ENCODE measurements at regions not wholly inside any gene's neighbourhood (a gene's known extent, or its start where the extent isn't known, plus 50 kb on each side); places are given as distances from the start of the nearest gene placed in this dataset.

DNA sequence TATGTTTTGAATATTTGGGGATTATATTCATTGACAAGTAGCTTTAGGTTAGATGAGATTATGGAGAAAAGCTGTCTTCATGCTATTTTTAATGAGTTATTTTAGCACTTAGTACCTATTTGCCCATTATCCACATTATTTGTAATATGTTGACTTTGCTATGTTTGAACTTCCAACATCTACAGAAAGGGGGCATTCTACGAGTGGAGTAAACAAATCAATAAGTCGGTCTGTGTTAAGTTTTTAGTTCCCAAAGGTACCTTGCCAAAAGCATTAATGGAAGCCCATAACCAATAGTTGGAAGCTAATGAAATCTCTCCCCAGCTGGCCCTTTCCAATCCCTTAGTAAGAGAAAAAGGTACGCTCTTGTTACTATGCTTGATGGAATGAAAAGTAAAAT is 250.0 kb upstream of the E2F7 start:
- H3K9me3 Mint-ChIP-seq, result peaks cover 0 to 2% (median 0%) of the 10 kb centered on the region in 8 donors
- Histone ChIP-seq H3K9me3 (ENCODE audit: control insufficient read depth in 1 of 2, low read length in 2 of 2) (no peaks in the 10 kb centered on the region), H3K27me3 (ENCODE audit: insufficient read depth, low read length) (no peaks in the 10 kb centered on the region), H3K4me3 (ENCODE audit: low read length in 2 of 2) (no peak overlapping the region), H3K4me1 (ENCODE audit: insufficient read depth, low read length) (no peaks in the 10 kb centered on the region), H3K27ac (ENCODE audit: low read depth, low read length) (no peak overlapping the region), H3K36me3 (ENCODE audit: insufficient read depth, low read length) (no peaks in the 10 kb centered on the region)
- CTCF ChIA-PET (ENCODE audit: partially characterized antibody), result no interaction called here
- H3K4me3 Mint-ChIP-seq, result no peak overlapping the region
- H3K27ac Mint-ChIP-seq, result no peak overlapping the region
- no peak for DNase-seq
- POLR2A ChIA-PET (ENCODE audit: partially characterized antibody), result no interaction called here
- H3K36me3 Mint-ChIP-seq, result no peaks in the 10 kb centered on the region
- H3K4me1 Mint-ChIP-seq, result no peaks in the 10 kb centered on the region
- intact Hi-C loops (cut with micrococcal nuclease), result no loop called here
- peaks cover 0 to 1% of the 10 kb centered on the region in 2 donors for H3K27me3 Mint-ChIP-seq

GRCh38 chr12:77314378-77315052 is 249.1 kb upstream of the E2F7 start:
- Histone ChIP-seq H3K9me3 (ENCODE audit: control insufficient read depth in 1 of 2, low read length in 2 of 2) (no peaks in the 10 kb centered on the region), H3K27ac (ENCODE audit: low read depth, low read length) (no peak overlapping the region), H3K36me3 (ENCODE audit: insufficient read depth, low read length) (no peaks in the 10 kb centered on the region), H3K4me3 (ENCODE audit: low read length in 2 of 2) (no peak overlapping the region), H3K4me1 (ENCODE audit: insufficient read depth, low read length) (no peaks in the 10 kb centered on the region), H3K27me3 (ENCODE audit: insufficient read depth, low read length) (no peaks in the 10 kb centered on the region)
- H3K4me1 Mint-ChIP-seq, result no peaks in the 10 kb centered on the region
- no peak overlapping the region for H3K27ac Mint-ChIP-seq
- CTCF ChIA-PET (ENCODE audit: partially characterized antibody), result no interaction called here
- POLR2A ChIA-PET (ENCODE audit: partially characterized antibody), result no interaction called here
- H3K4me3 Mint-ChIP-seq, result no peak overlapping the region
- intact Hi-C loops (cut with micrococcal nuclease), result no loop called here
- H3K27me3 Mint-ChIP-seq, result peaks cover 0 to 1% of the 10 kb centered on the region in 2 donors
- H3K9me3 Mint-ChIP-seq, result peaks cover 0 to 2% (median 0%) of the 10 kb centered on the region in 8 donors
- no peaks in the 10 kb centered on the region for H3K36me3 Mint-ChIP-seq
- DNase-seq, result no peak

GRCh38 chr12:77308056-77308455 is 242.7 kb upstream of the E2F7 start:
- no peak overlapping the region for H3K27ac Mint-ChIP-seq
- Histone ChIP-seq H3K27ac (ENCODE audit: low read depth, low read length) (no peak overlapping the region), H3K4me3 (ENCODE audit: low read length in 2 of 2) (no peak overlapping the region), H3K9me3 (ENCODE audit: control insufficient read depth in 1 of 2, low read length in 2 of 2) (no peaks in the 10 kb centered on the region), H3K27me3 (ENCODE audit: insufficient read depth, low read length) (no peaks in the 10 kb centered on the region), H3K36me3 (ENCODE audit: insufficient read depth, low read length) (no peaks in the 10 kb centered on the region), H3K4me1 (ENCODE audit: insufficient read depth, low read length) (no peaks in the 10 kb centered on the region)
- H3K4me3 Mint-ChIP-seq, result no peak overlapping the region
- ChIA-PET CTCF (ENCODE audit: partially characterized antibody) (no interaction called here), POLR2A (ENCODE audit: partially characterized antibody) (no interaction called here)
- no peaks in the 10 kb centered on the region for H3K4me1 Mint-ChIP-seq
- no peaks in the 10 kb centered on the region for H3K36me3 Mint-ChIP-seq
- DNase-seq, result no peak
- intact Hi-C loops (cut with micrococcal nuclease), result no loop called here
- no peaks in the 10 kb centered on the region for H3K27me3 Mint-ChIP-seq
- H3K9me3 Mint-ChIP-seq, result peaks cover 0 to 5% (median 0%) of the 10 kb centered on the region in 8 donors

GRCh38 chr12:77300811-77301210 is 235.4 kb upstream of the E2F7 start:
- peaks cover 0 to 6% (median 0%) of the 10 kb centered on the region in 8 donors for H3K9me3 Mint-ChIP-seq

GRCh38 chr12:77299910-77300669 is 234.7 kb upstream of the E2F7 start:
- H3K27me3 ChIP-seq (ENCODE audit: insufficient read depth, low read length), result no peaks in the 10 kb centered on the region
- H3K4me1 ChIP-seq (ENCODE audit: insufficient read depth, low read length), result no peaks in the 10 kb centered on the region
- ChIA-PET POLR2A (ENCODE audit: partially characterized antibody) (no interaction called here), CTCF (ENCODE audit: partially characterized antibody) (no interaction called here)
- Mint-ChIP-seq H3K9me3 (peaks cover 0 to 6% (median 0%) of the 10 kb centered on the region in 8 donors), H3K27me3 (no peaks in the 10 kb centered on the region), H3K27ac (no peak overlapping the region), H3K4me3 (no peak overlapping the region), H3K4me1 (no peaks in the 10 kb centered on the region), H3K36me3 (no peaks in the 10 kb centered on the region)
- H3K4me3 ChIP-seq (ENCODE audit: low read length in 2 of 2), result no peak overlapping the region
- no peak overlapping the region for H3K27ac ChIP-seq (ENCODE audit: low read depth, low read length)
- H3K36me3 ChIP-seq (ENCODE audit: insufficient read depth, low read length), result no peaks in the 10 kb centered on the region
- H3K9me3 ChIP-seq (ENCODE audit: control insufficient read depth in 1 of 2, low read length in 2 of 2), result no peaks in the 10 kb centered on the region
- intact Hi-C loops (cut with micrococcal nuclease), result no loop called here
- no peak for DNase-seq

More at GRCh38 chr12:77300811-77301210, 235.4 kb upstream of the E2F7 start:
- ChIA-PET POLR2A (ENCODE audit: partially characterized antibody) (no interaction called here), CTCF (ENCODE audit: partially characterized antibody) (no interaction called here)
- Histone ChIP-seq H3K4me3 (ENCODE audit: low read length in 2 of 2) (no peak overlapping the region), H3K27ac (ENCODE audit: low read depth, low read length) (no peak overlapping the region), H3K36me3 (ENCODE audit: insufficient read depth, low read length) (no peaks in the 10 kb centered on the region), H3K4me1 (ENCODE audit: insufficient read depth, low read length) (no peaks in the 10 kb centered on the region), H3K9me3 (ENCODE audit: control insufficient read depth in 1 of 2, low read length in 2 of 2) (no peaks in the 10 kb centered on the region), H3K27me3 (ENCODE audit: insufficient read depth, low read length) (no peaks in the 10 kb centered on the region)
- DNase-seq, result no peak
- intact Hi-C loops (cut with micrococcal nuclease), result no loop called here
- no peaks in the 10 kb centered on the region for H3K4me1 Mint-ChIP-seq
- no peak overlapping the region for H3K27ac Mint-ChIP-seq
- no peaks in the 10 kb centered on the region for H3K27me3 Mint-ChIP-seq
- H3K4me3 Mint-ChIP-seq, result no peak overlapping the region
- H3K36me3 Mint-ChIP-seq, result no peaks in the 10 kb centered on the region

DNA sequence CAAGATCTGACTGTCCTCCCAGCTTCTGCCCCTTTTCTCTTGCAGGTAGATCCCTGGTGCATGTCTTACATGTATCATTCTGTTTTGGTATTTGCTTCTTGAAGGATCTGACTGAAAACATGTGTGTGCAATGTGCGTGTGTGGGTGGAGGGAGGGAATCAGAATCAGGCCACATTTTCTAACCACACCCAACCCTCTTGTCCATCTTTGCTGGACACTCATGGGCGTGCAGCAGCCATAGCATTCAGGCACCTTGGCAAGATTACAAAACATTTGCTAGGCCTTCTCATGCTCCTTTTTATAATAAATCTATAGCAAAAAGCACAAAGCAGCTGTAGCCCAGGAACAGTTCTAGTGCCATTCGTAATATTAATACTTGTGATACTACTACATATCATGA is 233.6 kb upstream of the E2F7 start:
- CTCF ChIA-PET (ENCODE audit: partially characterized antibody), result no interaction called here
- intact Hi-C loops (cut with micrococcal nuclease), result no loop called here
- no peak overlapping the region for H3K27ac Mint-ChIP-seq
- POLR2A ChIA-PET (ENCODE audit: partially characterized antibody), result no interaction called here
- H3K4me1 ChIP-seq (ENCODE audit: insufficient read depth, low read length), result no peaks in the 10 kb centered on the region
- H3K27ac ChIP-seq (ENCODE audit: low read depth, low read length), result no peak overlapping the region
- H3K27me3 Mint-ChIP-seq, result no peaks in the 10 kb centered on the region
- peaks cover 0 to 6% (median 0%) of the 10 kb centered on the region in 8 donors for H3K9me3 Mint-ChIP-seq
- no peaks in the 10 kb centered on the region for H3K4me1 Mint-ChIP-seq
- no peaks in the 10 kb centered on the region for H3K36me3 ChIP-seq (ENCODE audit: insufficient read depth, low read length)
- H3K9me3 ChIP-seq (ENCODE audit: control insufficient read depth in 1 of 2, low read length in 2 of 2), result no peaks in the 10 kb centered on the region
- DNase-seq, result no peak
- no peaks in the 10 kb centered on the region for H3K27me3 ChIP-seq (ENCODE audit: insufficient read depth, low read length)
- H3K4me3 ChIP-seq (ENCODE audit: low read length in 2 of 2), result no peak overlapping the region
- H3K36me3 Mint-ChIP-seq, result no peaks in the 10 kb centered on the region
- no peak overlapping the region for H3K4me3 Mint-ChIP-seq

- no peak for DNase-seq
- Histone ChIP-seq H3K4me1 (ENCODE audit: insufficient read depth, low read length) (no peaks in the 10 kb centered on the region), H3K27me3 (ENCODE audit: insufficient read depth, low read length) (no peaks in the 10 kb centered on the region), H3K36me3 (ENCODE audit: insufficient read depth, low read length) (no peaks in the 10 kb centered on the region), H3K4me3 (ENCODE audit: low read length in 2 of 2) (no peak overlapping the region), H3K9me3 (ENCODE audit: control insufficient read depth in 1 of 2, low read length in 2 of 2) (no peaks in the 10 kb centered on the region), H3K27ac (ENCODE audit: low read depth, low read length) (no peak overlapping the region)
- H3K4me3 Mint-ChIP-seq, result no peak overlapping the region
- intact Hi-C loops (cut with micrococcal nuclease), result no loop called here
- ChIA-PET POLR2A (ENCODE audit: partially characterized antibody) (no interaction called here), CTCF (ENCODE audit: partially characterized antibody) (no interaction called here)
- H3K36me3 Mint-ChIP-seq, result no peaks in the 10 kb centered on the region
- H3K27me3 Mint-ChIP-seq, result no peaks in the 10 kb centered on the region
- H3K27ac Mint-ChIP-seq, result no peak overlapping the region
- H3K9me3 Mint-ChIP-seq, result peaks cover 0 to 7% (median under 1%) of the 10 kb centered on the region in 8 donors
- H3K4me1 Mint-ChIP-seq, result no peaks in the 10 kb centered on the region
These were observed 228.6 kb upstream of the E2F7 start for GRCh38 chr12:77294016-77294415.
